DND-41 (cell line): ENCODE measurements at regions not wholly inside any gene's neighbourhood (a gene's known extent, or its start where the extent isn't known, plus 50 kb on each side); places are given as distances from the start of the nearest gene placed in this dataset.

ENCODE experiments used
- CTCF ChIP-seq: IDR thresholded peaks from 2 replicates; pipeline ENCODE4 v1.5.1; 2012; ENCODE audit warnings: borderline replicate concordance, low read length, moderate library complexity, mild to moderate bottlenecking; ENCODE audit not compliant: poor library complexity, severe bottlenecking; ENCODE audit errors: extremely low read depth
- EZH2 ChIP-seq: IDR thresholded peaks from 3 replicates; pipeline ENCODE4 v1.6.1; 2012; ENCODE audit warnings: borderline replicate concordance, low read depth, mild to moderate bottlenecking, moderate library complexity, low read length, inconsistent platforms; ENCODE audit not compliant: severe bottlenecking

GRCh38 chr4:138674209-138674608 is 341.4 kb upstream of the NOCT start:
- no peak for TF ChIP-seq CTCF
- TF ChIP-seq EZH2: no peak
